Activated CD8-positive, alpha-beta T cell treated with anti-CD3 and anti-CD28 coated beads for 36 hours (primary cell): ENCODE measurements at regions not wholly inside any gene's neighbourhood (a gene's known extent, or its start where the extent isn't known, plus 50 kb on each side); places are given as distances from the start of the nearest gene placed in this dataset.

ENCODE experiments used
- ATAC-seq: fragments of 200-7000 bp; cut with Tn5 transposase; one replicate; pipeline ENCODE4 v1.10.0; 2021; ENCODE audit warnings: mild to moderate bottlenecking, moderate library complexity
- CTCF ChIA-PET: fragments of 350-600 bp; sonication (Branson Sonifier 250); formaldehyde crosslinking; loops from one replicate; lab custom pipeline; 2021; ENCODE audit warnings: antibody characterized with exemption; lab: Charles Lee
- POLR2A ChIA-PET: fragments of 350-600 bp; sonication (Branson Sonifier 250); formaldehyde crosslinking; loops from one replicate; lab custom pipeline; 2021; ENCODE audit warnings: antibody characterized with exemption; lab: Charles Lee
- DNase-seq: peaks from one replicate; pipeline ENCODE4 v3.0.0-alpha.2; 2020
- H3K27ac Mint-ChIP-seq: one replicate; pipeline ENCODE4 v1.8.0; 2021; ENCODE audit warnings: mild to moderate bottlenecking, mixed read lengths
- H3K27me3 Mint-ChIP-seq: one replicate; pipeline ENCODE4 v1.8.0; 2021; ENCODE audit warnings: mixed read lengths
- H3K36me3 Mint-ChIP-seq: one replicate; pipeline ENCODE4 v1.8.0; 2021; ENCODE audit warnings: low read depth, mixed read lengths
- H3K4me1 Mint-ChIP-seq: one replicate; pipeline ENCODE4 v1.8.0; 2021; ENCODE audit warnings: low read depth, mixed read lengths
- H3K4me3 Mint-ChIP-seq: one replicate; pipeline ENCODE4 v1.8.0; 2021; ENCODE audit warnings: mild to moderate bottlenecking, moderate library complexity, mixed read lengths
- H3K9me3 Mint-ChIP-seq: one replicate; pipeline ENCODE4 v1.8.0; 2021; ENCODE audit warnings: mixed read lengths
- CTCF ChIP-seq: fragments of 200-600 bp; IDR thresholded peaks from one replicate; pipeline ENCODE4 v1.8.0; 2022; ENCODE audit warnings: antibody characterized with exemption, mild to moderate bottlenecking
- intact Hi-C: fragments of 100-400 bp; cut with micrococcal nuclease; formaldehyde crosslinking; loops from one replicate; pipeline ENCODE4 v1.10.0; 2022

- no peaks in the 10 kb centered on the region for H3K36me3 Mint-ChIP-seq
- H3K4me3 Mint-ChIP-seq, result no peak overlapping the region
- H3K4me1 Mint-ChIP-seq, result no peaks in the 10 kb centered on the region
- DNase-seq (no peak), ATAC-seq (no peak)
- no peak overlapping the region for H3K27ac Mint-ChIP-seq
- ChIA-PET CTCF (no interaction called here), POLR2A (interaction anchor here (0.6 kb wide), 1 partner anchor 581 kb away, joined by 3 read pairs; no protein-coding TSS in a partner anchor)
- no peak for TF ChIP-seq CTCF
- peaks cover 13% of the 10 kb centered on the region for H3K9me3 Mint-ChIP-seq
- intact Hi-C loops, result no loop called here
- no peaks in the 10 kb centered on the region for H3K27me3 Mint-ChIP-seq
Measured at GRCh38 chr4:181792641-181793040, 450.6 kb upstream of the TENM3 start.

GRCh38 chr4:181793096-181793495, 450.1 kb upstream of the TENM3 start:
- TF ChIP-seq CTCF, result no peak
- Mint-ChIP-seq H3K9me3 (peaks cover 12% of the 10 kb centered on the region), H3K4me1 (no peaks in the 10 kb centered on the region), H3K4me3 (no peak overlapping the region), H3K27me3 (no peaks in the 10 kb centered on the region), H3K27ac (no peak overlapping the region), H3K36me3 (no peaks in the 10 kb centered on the region)
- ChIA-PET CTCF (no interaction called here), POLR2A (no interaction called here)
- no peak for ATAC-seq
- DNase-seq, result no peak
- intact Hi-C loops, result no loop called here

GRCh38 chr4:181796502-181796901, 446.7 kb upstream of the TENM3 start:
- no peak overlapping the region for H3K4me3 Mint-ChIP-seq
- ATAC-seq (no peak), DNase-seq (no peak)
- H3K36me3 Mint-ChIP-seq, result no peaks in the 10 kb centered on the region
- ChIA-PET CTCF (no interaction called here), POLR2A (no interaction called here)
- no peaks in the 10 kb centered on the region for H3K4me1 Mint-ChIP-seq
- intact Hi-C loops, result no loop called here
- TF ChIP-seq CTCF, result no peak
- no peaks in the 10 kb centered on the region for H3K27me3 Mint-ChIP-seq
- H3K27ac Mint-ChIP-seq, result no peak overlapping the region
- H3K9me3 Mint-ChIP-seq, result peaks cover 15% of the 10 kb centered on the region

- Mint-ChIP-seq H3K36me3 (no peaks in the 10 kb centered on the region), H3K4me1 (no peaks in the 10 kb centered on the region), H3K27ac (no peak overlapping the region), H3K4me3 (no peak overlapping the region), H3K27me3 (no peaks in the 10 kb centered on the region), H3K9me3 (peaks cover 15% of the 10 kb centered on the region)
- intact Hi-C loops, result no loop called here
- TF ChIP-seq CTCF, result no peak
- ATAC-seq, result no peak
- ChIA-PET CTCF (no interaction called here), POLR2A (no interaction called here)
- DNase-seq, result no peak
Measured at GRCh38 chr4:181798536-181798935, 444.7 kb upstream of the TENM3 start.

- Mint-ChIP-seq H3K27ac (no peak overlapping the region), H3K36me3 (no peaks in the 10 kb centered on the region), H3K9me3 (peaks cover 12% of the 10 kb centered on the region), H3K27me3 (no peaks in the 10 kb centered on the region), H3K4me3 (no peak overlapping the region), H3K4me1 (no peaks in the 10 kb centered on the region)
- no peak for DNase-seq
- intact Hi-C loops, result no loop called here
- no peak for ATAC-seq
- TF ChIP-seq CTCF, result no peak
- ChIA-PET POLR2A (no interaction called here), CTCF (no interaction called here)
Measured at GRCh38 chr4:181799561-181800069, 443.6 kb upstream of the TENM3 start.
